Epithelial cell of esophagus (primary cell): ENCODE measurements at regions not wholly inside any gene's neighbourhood (a gene's known extent, or its start where the extent isn't known, plus 50 kb on each side); places are given as distances from the start of the nearest gene placed in this dataset.

Experiments used
- DNase-seq: peaks from one replicate; pipeline ENCODE4 v3.0.0; 2010; ENCODE audit warnings: low read depth
- H3K4me3 ChIP-seq: 2 replicates; pipeline ENCODE4 v1.5.1; 2011; ENCODE audit warnings: mild to moderate bottlenecking, low read length, control low read depth
- TF ChIP-seq, protein P1 (sequence below): IDR thresholded peaks from 2 replicates; pipeline ENCODE4 v1.5.1; 2011; ENCODE audit warnings: low read depth, mild to moderate bottlenecking, low read length, control low read depth, inconsistent platforms; ENCODE audit not compliant: insufficient read depth; ENCODE audit errors: missing control alignments

DNA sequence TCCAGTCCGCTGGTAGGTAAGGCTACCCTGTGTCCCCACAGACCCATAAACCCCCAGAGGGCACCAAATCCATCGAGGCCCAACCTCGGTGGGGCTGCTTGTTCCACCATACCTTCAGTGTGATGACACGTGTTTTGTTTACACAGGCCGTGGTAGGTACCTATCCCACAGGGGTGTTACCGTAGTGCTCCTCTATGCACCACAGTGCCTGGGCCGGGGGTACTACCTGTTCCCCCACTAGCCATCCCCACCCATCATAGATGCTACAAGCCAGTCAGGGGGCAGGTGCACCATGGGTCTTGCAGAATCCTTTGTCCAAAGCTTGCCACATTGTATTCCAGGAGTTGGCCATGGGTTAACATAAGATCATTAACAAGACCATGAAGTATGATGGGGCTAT is 796.2 kb downstream of the EFNA5 start:
- DNase-seq: no peak
- H3K4me3 ChIP-seq: no peak overlapping the region
- TF ChIP-seq, protein P1, sequence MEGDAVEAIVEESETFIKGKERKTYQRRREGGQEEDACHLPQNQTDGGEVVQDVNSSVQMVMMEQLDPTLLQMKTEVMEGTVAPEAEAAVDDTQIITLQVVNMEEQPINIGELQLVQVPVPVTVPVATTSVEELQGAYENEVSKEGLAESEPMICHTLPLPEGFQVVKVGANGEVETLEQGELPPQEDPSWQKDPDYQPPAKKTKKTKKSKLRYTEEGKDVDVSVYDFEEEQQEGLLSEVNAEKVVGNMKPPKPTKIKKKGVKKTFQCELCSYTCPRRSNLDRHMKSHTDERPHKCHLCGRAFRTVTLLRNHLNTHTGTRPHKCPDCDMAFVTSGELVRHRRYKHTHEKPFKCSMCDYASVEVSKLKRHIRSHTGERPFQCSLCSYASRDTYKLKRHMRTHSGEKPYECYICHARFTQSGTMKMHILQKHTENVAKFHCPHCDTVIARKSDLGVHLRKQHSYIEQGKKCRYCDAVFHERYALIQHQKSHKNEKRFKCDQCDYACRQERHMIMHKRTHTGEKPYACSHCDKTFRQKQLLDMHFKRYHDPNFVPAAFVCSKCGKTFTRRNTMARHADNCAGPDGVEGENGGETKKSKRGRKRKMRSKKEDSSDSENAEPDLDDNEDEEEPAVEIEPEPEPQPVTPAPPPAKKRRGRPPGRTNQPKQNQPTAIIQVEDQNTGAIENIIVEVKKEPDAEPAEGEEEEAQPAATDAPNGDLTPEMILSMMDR: no peak

DNA sequence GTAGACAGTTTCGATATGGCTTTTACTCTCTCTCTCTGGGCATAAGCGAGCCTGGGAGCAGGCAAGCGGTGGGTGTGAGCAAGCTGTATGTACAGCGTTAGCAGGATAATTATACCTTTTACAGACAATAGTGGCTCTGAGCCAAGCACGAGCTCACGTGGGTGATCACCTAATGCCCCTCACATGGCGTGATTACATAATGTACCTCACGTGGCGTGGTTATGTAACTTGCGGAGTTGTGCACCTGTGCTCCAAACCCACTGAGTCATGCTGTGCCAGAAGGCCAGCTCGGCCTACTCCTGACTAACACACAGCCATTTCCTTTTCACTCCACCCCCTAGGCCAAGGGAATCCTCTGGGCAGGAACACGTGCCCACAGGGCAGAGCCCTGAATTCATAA is 797.2 kb downstream of the EFNA5 start:
- TF ChIP-seq, protein P1: no peak
- DNase-seq: peak; percentile 93
- no peak overlapping the region for H3K4me3 ChIP-seq

DNA sequence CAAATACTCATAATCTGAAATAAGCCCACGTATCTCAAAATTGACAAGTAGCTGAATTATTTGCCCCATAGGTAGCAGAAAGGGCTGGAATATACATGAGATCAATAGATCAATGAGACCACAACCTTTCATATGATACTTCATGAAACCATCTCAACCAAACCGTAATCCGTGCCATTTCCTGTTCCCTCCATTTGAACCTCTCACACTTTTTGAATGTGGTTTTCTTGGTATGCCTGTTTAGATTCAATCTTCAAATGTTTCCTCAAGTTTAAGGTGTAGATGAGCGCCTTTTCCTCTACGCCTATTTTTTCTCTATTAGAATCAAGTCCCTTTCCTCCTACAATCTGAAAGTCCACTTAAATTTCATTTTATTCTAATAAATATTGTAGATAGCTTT is 805.5 kb downstream of the EFNA5 start:
- H3K4me3 ChIP-seq: no peak overlapping the region

DNA sequence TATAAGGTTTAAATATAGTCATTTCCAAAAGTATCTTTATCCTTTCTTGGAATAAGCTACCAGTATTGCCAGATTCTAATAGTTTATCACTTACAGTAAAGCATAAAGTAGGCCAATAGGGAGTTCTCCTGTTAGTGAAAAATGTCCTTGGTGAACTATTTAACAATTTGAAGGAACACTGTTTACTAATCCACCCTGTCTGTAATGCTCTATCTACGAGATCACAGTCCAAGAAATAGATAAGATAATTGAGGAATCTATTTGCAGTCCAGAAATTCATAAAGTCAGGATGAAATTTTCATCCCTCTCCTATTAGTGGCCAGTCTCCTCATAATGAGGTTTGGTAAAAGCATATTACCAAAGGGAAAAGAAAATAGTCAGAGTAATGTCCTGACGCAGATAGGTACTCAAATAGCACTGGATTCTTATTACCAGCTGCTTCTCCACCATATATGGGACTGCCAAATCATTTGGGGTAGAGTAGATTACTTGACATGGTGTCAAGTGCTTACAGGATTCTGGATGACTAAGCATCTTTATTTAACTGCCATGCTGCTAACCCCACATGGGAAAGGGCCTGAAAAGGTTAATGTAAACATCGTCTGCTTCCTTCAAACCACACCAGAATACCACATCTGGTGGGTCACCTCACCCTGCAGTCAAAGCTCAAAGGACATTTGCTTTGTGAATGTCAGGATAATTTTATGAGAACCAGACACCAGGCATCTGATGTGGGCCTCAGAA is 808.1 kb downstream of the EFNA5 start:
- DNase-seq: no peak
- no peak overlapping the region for H3K4me3 ChIP-seq
- TF ChIP-seq, protein P1: no peak

More for the DNA sequence above, 805.5 kb downstream of the EFNA5 start:
- DNase-seq: no peak
- TF ChIP-seq, protein P1: no peak

DNA sequence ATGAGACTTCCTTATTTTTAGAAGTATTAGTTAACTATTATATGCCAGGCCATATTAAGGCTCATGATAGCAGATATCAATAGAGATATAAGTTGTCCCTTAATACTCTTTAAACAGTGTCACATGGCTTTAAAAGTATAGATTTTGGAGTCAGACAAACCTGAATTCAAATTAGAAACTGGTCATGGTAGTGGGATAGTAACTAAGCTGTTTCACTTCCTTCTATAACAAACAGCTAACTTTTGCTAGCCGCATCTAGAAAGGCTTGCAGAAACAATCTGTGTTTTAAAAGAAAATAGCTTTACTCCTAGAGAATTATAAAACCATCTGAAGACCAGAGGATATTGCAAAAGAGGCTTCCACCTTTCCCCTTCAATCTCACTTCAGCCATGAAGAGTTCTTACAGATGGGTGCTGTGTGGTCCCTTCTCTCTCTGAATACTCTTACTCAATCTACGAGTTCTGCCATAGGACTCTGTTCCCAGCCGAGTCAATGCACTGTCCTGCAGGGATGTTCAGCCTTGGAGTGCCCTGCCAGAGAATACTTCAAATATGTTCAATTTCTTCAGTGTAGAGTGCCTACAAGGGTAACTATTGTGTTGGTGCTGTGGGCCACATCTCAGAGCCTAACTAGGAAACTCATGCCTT is 810.2 kb downstream of the EFNA5 start:
- DNase-seq: no peak
- no peak overlapping the region for H3K4me3 ChIP-seq
- TF ChIP-seq, protein P1: no peak

DNA sequence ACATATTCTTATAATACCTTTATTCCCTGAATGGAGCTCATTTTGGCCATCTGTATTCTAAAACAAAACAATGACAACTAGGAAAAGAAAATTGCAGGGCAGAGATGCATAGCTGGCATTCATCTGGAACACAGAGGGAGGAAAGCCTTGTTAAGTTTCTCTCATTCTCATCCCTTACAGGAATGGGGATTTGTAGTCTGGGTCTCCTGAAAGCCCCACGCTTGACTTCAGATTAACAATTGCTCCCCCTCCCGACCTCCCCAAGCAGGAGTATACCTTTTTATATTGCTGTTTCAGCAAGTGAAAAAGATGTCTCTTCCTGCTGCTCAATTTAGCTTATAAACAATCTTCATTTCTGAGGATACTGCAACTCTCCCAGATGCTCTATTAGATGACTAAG is 812.1 kb downstream of the EFNA5 start:
- no peak overlapping the region for H3K4me3 ChIP-seq
- TF ChIP-seq, protein P1: no peak
- no peak for DNase-seq
